Hepatocyte (in vitro differentiated cells): ENCODE measurements at regions not wholly inside any gene's neighbourhood (a gene's known extent, or its start where the extent isn't known, plus 50 kb on each side); places are given as distances from the start of the nearest gene placed in this dataset.

Experiments
- DNase-seq: peaks from one replicate; pipeline ENCODE4 v3.0.0-alpha.2; 2016; ENCODE audit warnings: low spot score
- H2AFZ ChIP-seq: fragments of 200-600 bp; sonication (generic); 2 replicates; pipeline ENCODE4 v1.6.0; 2016; ENCODE audit warnings: antibody characterized with exemption, mild to moderate bottlenecking
- H3K27ac ChIP-seq: fragments of 200-600 bp; sonication (generic); 2 replicates; pipeline ENCODE4 v1.5.1; 2016; ENCODE audit warnings: mild to moderate bottlenecking
- H3K27me3 ChIP-seq: fragments of 200-600 bp; sonication (generic); 2 replicates; pipeline ENCODE4 v1.6.1; 2016
- H3K36me3 ChIP-seq: fragments of 200-600 bp; sonication (generic); replicated peaks from 2 replicates; pipeline ENCODE4 v1.5.1; 2016; ENCODE audit warnings: low read depth; ENCODE audit not compliant: insufficient read depth
- H3K4me1 ChIP-seq: fragments of 200-600 bp; sonication (generic); 2 replicates; pipeline ENCODE4 v1.5.1; 2016; ENCODE audit warnings: mild to moderate bottlenecking, moderate library complexity; ENCODE audit not compliant: insufficient read depth
- H3K4me2 ChIP-seq: fragments of 200-600 bp; sonication (generic); 2 replicates; pipeline ENCODE4 v1.6.0; 2016
- H3K4me3 ChIP-seq: fragments of 200-600 bp; sonication (generic); 2 replicates; pipeline ENCODE4 v1.5.1; 2016; ENCODE audit warnings: mild to moderate bottlenecking
- H3K79me2 ChIP-seq: fragments of 200-600 bp; sonication (generic); 2 replicates; pipeline ENCODE4 v1.6.0; 2017; ENCODE audit warnings: mild to moderate bottlenecking
- H3K9me2 ChIP-seq: fragments of 200-600 bp; sonication (generic); replicated peaks from 2 replicates; pipeline ENCODE4 v1.6.0; 2017; ENCODE audit warnings: mild to moderate bottlenecking; ENCODE audit not compliant: insufficient read depth
- H3K9me3 ChIP-seq: fragments of 200-600 bp; sonication (generic); 2 replicates; pipeline ENCODE4 v1.5.1; 2016; ENCODE audit warnings: low read depth, mild to moderate bottlenecking
- H4K20me1 ChIP-seq: fragments of 200-600 bp; sonication (generic); 2 replicates; pipeline ENCODE4 v1.6.0; 2016; ENCODE audit warnings: mild to moderate bottlenecking; ENCODE audit not compliant: insufficient read depth, poor library complexity, severe bottlenecking
- CTCF ChIP-seq: fragments of 200-600 bp; sonication (generic); IDR thresholded peaks from 2 replicates; pipeline ENCODE4 v1.5.1; 2016; ENCODE audit warnings: antibody characterized with exemption, mild to moderate bottlenecking; ENCODE audit not compliant: poor library complexity
- EZH2 ChIP-seq: fragments of 200-600 bp; sonication (generic); IDR thresholded peaks from 2 replicates; pipeline ENCODE4 v1.6.1; 2016; ENCODE audit warnings: antibody characterized with exemption, mild to moderate bottlenecking, borderline replicate concordance
- EZH2phosphoT487 ChIP-seq: fragments of 200-600 bp; sonication (generic); IDR thresholded peaks from one replicate; pipeline ENCODE4 v1.6.1; 2018; ENCODE audit warnings: antibody characterized with exemption, mild to moderate bottlenecking, low read depth, moderate library complexity; ENCODE audit not compliant: unreplicated experiment, severe bottlenecking
- WGBS: methylation state at CpG from one replicate; pipeline ENCODE4 v1.1.6; 2016; ENCODE audit warnings: low lambda C conversion rate; ENCODE audit errors: missing lambda C conversion rate; 5-methylcytosine and 5-hydroxymethylcytosine counted together

DNA sequence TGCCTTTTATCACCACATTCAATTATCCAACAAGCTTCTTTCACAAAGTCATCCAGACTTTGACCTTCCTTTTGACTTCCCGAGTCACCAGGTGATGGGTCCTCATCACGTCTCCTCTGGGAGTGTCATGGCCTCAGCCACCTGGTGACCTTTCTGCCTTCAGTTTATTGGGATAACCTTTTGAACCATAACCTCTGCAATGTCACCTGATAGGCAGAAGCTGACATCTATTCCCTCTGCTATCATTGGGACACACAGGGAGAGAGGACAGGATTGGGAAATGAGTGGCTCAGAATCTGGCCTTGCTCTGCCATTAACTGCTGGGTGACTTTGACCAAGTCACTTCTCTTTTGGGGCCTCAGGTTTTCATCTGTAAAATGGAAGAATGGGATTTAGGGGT lies 388.7 kb downstream of the NUAK1 start:
- Histone ChIP-seq H3K27me3 (no peaks in the 10 kb centered on the region), H3K9me3 (no peaks in the 10 kb centered on the region), H3K4me2 (no peak overlapping the region), H3K27ac (no peak overlapping the region), H4K20me1 (no peaks in the 10 kb centered on the region), H3K79me2 (no peaks in the 10 kb centered on the region), H3K36me3 (no peaks in the 10 kb centered on the region), H3K4me3 (no peak overlapping the region), H2AFZ (no peak overlapping the region), H3K4me1 (no peaks in the 10 kb centered on the region), H3K9me2 (no peaks in the 10 kb centered on the region)
- TF ChIP-seq EZH2phosphoT487 (no peak), EZH2 (no peak), CTCF (no peak)
- 77% methylated on average over 2 of the region's 2 CpGs for WGBS
- DNase-seq, result no peak

DNA sequence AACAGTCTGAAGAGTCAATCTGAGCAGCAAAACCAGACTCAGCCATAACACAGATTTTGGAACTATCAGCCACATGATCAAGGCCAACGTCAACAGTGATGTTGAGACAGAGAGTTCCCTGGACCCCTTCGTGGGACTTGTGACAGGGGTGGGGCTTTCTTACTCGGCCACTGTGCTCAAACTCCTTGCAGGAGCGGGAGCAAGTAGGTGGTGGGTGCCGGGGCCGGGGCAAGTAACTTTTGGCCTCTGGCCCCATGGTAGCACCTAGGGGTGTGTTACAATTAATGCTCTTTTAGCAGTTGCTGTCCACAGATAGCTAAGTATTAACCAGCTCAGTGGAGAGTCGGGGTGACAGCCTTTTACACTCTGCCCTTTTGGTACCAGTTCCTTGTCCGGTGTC lies 384.4 kb downstream of the NUAK1 start:
- H3K4me2 ChIP-seq, result no peak overlapping the region
- no peak overlapping the region for H3K27ac ChIP-seq
- no peaks in the 10 kb centered on the region for H3K9me3 ChIP-seq
- H3K27me3 ChIP-seq, result no peaks in the 10 kb centered on the region
- no peaks in the 10 kb centered on the region for H3K9me2 ChIP-seq
- no peaks in the 10 kb centered on the region for H3K4me1 ChIP-seq
- H3K36me3 ChIP-seq, result no peaks in the 10 kb centered on the region
- TF ChIP-seq CTCF (no peak), EZH2phosphoT487 (no peak), EZH2 (no peak)
- H3K4me3 ChIP-seq, result no peak overlapping the region
- no peaks in the 10 kb centered on the region for H4K20me1 ChIP-seq
- 92% methylated on average over 8 of the region's 8 CpGs for WGBS
- H3K79me2 ChIP-seq, result no peaks in the 10 kb centered on the region
- H2AFZ ChIP-seq, result no peak overlapping the region
- no peak for DNase-seq

- H3K9me3 ChIP-seq, result no peaks in the 10 kb centered on the region
- H3K9me2 ChIP-seq, result no peaks in the 10 kb centered on the region
- no peaks in the 10 kb centered on the region for H3K4me1 ChIP-seq
- H3K27ac ChIP-seq, result no peak overlapping the region
- DNase-seq, result no peak
- H3K36me3 ChIP-seq, result no peaks in the 10 kb centered on the region
- no peak overlapping the region for H3K4me3 ChIP-seq
- H3K4me2 ChIP-seq, result no peak overlapping the region
- TF ChIP-seq EZH2phosphoT487 (no peak), EZH2 (no peak), CTCF (no peak)
- H3K79me2 ChIP-seq, result no peaks in the 10 kb centered on the region
- WGBS, result 93% methylated on average over 4 of the region's 4 CpGs
- H4K20me1 ChIP-seq, result no peaks in the 10 kb centered on the region
- H2AFZ ChIP-seq, result no peak overlapping the region
- no peaks in the 10 kb centered on the region for H3K27me3 ChIP-seq
Observed at GRCh38 chr12:105756961-105757360, 381.8 kb downstream of the NUAK1 start.

- DNase-seq, result no peak
- Histone ChIP-seq H3K9me2 (no peaks in the 10 kb centered on the region), H3K27ac (no peak overlapping the region), H3K36me3 (no peaks in the 10 kb centered on the region), H3K4me2 (no peak overlapping the region), H4K20me1 (no peaks in the 10 kb centered on the region), H3K79me2 (no peaks in the 10 kb centered on the region), H3K4me1 (no peaks in the 10 kb centered on the region), H3K27me3 (no peaks in the 10 kb centered on the region), H2AFZ (no peak overlapping the region), H3K9me3 (no peaks in the 10 kb centered on the region), H3K4me3 (no peak overlapping the region)
- WGBS, result 90% methylated on average over 5 of the region's 5 CpGs
- no peak for TF ChIP-seq CTCF
- no peak for TF ChIP-seq EZH2
- no peak for TF ChIP-seq EZH2phosphoT487
Observed at GRCh38 chr12:105759149-105759548, 379.6 kb downstream of the NUAK1 start.
